ENCODE measurements at regions not wholly inside any gene's neighbourhood (a gene's known extent, or its start where the extent isn't known, plus 50 kb on each side); places are given as distances from the start of the nearest gene placed in this dataset.

DNA sequence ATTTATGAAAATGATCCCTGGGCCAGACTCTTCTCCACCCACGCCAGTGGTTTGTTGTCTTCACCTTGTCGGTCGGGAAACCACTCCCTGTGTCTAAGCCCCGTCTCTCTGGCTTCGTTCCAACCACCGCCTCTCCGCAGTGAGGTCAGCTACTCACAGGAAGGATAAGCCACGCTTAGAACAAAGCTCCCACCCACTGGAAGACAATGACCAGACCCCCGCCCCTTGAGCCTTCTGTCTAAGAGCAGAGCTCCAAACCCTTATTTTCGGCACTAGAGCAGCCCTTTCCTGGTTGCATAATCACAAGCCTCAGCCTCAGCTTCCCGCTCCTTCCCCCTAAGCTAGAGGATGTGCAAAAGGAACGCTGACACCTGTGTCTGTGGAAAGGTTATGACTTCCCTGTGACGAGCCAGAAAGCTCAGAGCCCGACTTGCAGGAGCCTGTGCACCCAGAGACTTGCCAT is 114.9 kb upstream of the MEF2A start:
- intact Hi-C loops (cut with micrococcal nuclease): loop anchor here (5.0 kb wide), 2 partner anchors 61 to 116 kb away; partner anchors contain the start of gene MEF2A
- no peak for ATAC-seq (ENCODE audit: low read depth)
- H3K4me1 Mint-ChIP-seq: peaks cover 48% of the 10 kb centered on the region

DNA sequence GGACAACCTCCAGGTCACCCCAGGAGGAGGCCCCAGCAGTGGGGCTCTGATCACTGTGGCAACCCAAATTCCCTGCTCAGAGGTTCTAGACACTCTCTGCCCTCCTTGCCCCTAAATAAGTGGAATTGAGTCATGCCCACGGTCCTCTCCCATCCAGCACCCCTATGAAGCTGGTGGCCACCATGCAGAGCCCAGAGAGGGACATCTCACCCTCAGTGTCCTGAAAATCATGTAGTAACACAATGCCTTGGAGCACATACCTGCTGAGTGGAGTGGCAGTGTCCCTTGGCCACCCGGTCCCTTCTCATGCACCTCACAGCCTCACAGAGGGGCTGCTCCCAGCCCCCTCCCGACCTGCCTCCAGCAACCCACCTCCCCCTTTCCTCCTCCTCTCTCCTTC is 114.3 kb upstream of the MEF2A start:
- no peak for TF ChIP-seq EZH2 (IDR thresholded peaks at IDR 0.05; ENCODE audit: borderline replicate concordance, insufficient read depth, low read depth, low read length, poor library complexity, severe bottlenecking)
- TF ChIP-seq, protein P1, sequence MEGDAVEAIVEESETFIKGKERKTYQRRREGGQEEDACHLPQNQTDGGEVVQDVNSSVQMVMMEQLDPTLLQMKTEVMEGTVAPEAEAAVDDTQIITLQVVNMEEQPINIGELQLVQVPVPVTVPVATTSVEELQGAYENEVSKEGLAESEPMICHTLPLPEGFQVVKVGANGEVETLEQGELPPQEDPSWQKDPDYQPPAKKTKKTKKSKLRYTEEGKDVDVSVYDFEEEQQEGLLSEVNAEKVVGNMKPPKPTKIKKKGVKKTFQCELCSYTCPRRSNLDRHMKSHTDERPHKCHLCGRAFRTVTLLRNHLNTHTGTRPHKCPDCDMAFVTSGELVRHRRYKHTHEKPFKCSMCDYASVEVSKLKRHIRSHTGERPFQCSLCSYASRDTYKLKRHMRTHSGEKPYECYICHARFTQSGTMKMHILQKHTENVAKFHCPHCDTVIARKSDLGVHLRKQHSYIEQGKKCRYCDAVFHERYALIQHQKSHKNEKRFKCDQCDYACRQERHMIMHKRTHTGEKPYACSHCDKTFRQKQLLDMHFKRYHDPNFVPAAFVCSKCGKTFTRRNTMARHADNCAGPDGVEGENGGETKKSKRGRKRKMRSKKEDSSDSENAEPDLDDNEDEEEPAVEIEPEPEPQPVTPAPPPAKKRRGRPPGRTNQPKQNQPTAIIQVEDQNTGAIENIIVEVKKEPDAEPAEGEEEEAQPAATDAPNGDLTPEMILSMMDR (IDR thresholded peaks at IDR 0.05): no peak
- H3K9me3 Mint-ChIP-seq (ENCODE audit: insufficient read depth): no peaks in the 10 kb centered on the region
- Histone ChIP-seq H3K4me1 (ENCODE audit: control insufficient read depth in 2 of 2, insufficient read depth in 2 of 2, low read length in 2 of 2) (peaks cover 35 to 56% of the 10 kb centered on the region in 2 donors), H3K27ac (ENCODE audit: low read length in 2 of 2) (no peak overlapping the region), H2AFZ (ENCODE audit: insufficient read depth, low read depth, low read length, poor library complexity, severe bottlenecking) (no peak overlapping the region), H3K36me3 (replicated peaks in 1 of 2; ENCODE audit: control extremely low read depth in 1 of 2, control insufficient read depth in 1 of 2, extremely low read depth in 1 of 2, insufficient read depth in 2 of 2, low read length in 1 of 2) (no peaks in the 10 kb centered on the region), H3K9me3 (ENCODE audit: control extremely low read depth in 1 of 3, control insufficient read depth in 2 of 3, insufficient read depth in 1 of 3, low read length in 2 of 3) (peaks cover 0 to 7% (median 0%) of the 10 kb centered on the region in 3 donors), H3K79me2 (ENCODE audit: control insufficient read depth, insufficient read depth, low read length) (no peaks in the 10 kb centered on the region), H3K4me2 (replicated peaks; ENCODE audit: low read depth, low read length, poor library complexity, severe bottlenecking) (peak overlapping the region; percentile 28), H3K27me3 (replicated peaks in 1 of 4; ENCODE audit: control extremely low read depth in 1 of 4, control insufficient read depth in 3 of 4, insufficient read depth in 4 of 4, low read length in 3 of 4) (no peaks in the 10 kb centered on the region), H3K9ac (ENCODE audit: low read length) (no peak overlapping the region), H3K4me3 (ENCODE audit: control extremely low read depth in 1 of 5, extremely low read depth in 1 of 5, insufficient read depth in 1 of 5, low read depth in 2 of 5, low read length in 4 of 5) (no peak overlapping the region), H4K20me1 (ENCODE audit: control insufficient read depth, insufficient read depth, low read length, poor library complexity, severe bottlenecking) (no peaks in the 10 kb centered on the region)
- WGBS (ENCODE audit: insufficient coverage): 84% methylated on average over 3 of the region's 3 CpGs
- H3K4me3 Mint-ChIP-seq: peak overlapping the region; percentile 59
- ATAC-seq (ENCODE audit: low read depth) (no peak), DNase-seq (no peak)
- no peaks in the 10 kb centered on the region for H3K27me3 Mint-ChIP-seq
- intact Hi-C loops (cut with micrococcal nuclease): loop anchor here (5.0 kb wide), 2 partner anchors 61 to 116 kb away; partner anchors contain the start of gene MEF2A
- POLR2A ChIA-PET: no interaction called here
- peak overlapping the region; percentile 63 for H3K27ac Mint-ChIP-seq
- peaks cover 48% of the 10 kb centered on the region for H3K4me1 Mint-ChIP-seq
- CTCF ChIA-PET: no interaction called here

More for the DNA sequence above, 114.9 kb upstream of the MEF2A start:
- H3K9ac ChIP-seq (ENCODE audit: low read length): no peak overlapping the region
- H3K27me3 Mint-ChIP-seq: no peaks in the 10 kb centered on the region
- H3K27me3 ChIP-seq (replicated peaks in 1 of 4; ENCODE audit: control extremely low read depth in 1 of 4, control insufficient read depth in 3 of 4, insufficient read depth in 4 of 4, low read length in 3 of 4): no peaks in the 10 kb centered on the region
- H3K4me3 Mint-ChIP-seq: peak overlapping the region; percentile 59
- peak overlapping the region; percentile 28 for H3K4me2 ChIP-seq (replicated peaks; ENCODE audit: low read depth, low read length, poor library complexity, severe bottlenecking)
- no peaks in the 10 kb centered on the region for H4K20me1 ChIP-seq (ENCODE audit: control insufficient read depth, insufficient read depth, low read length, poor library complexity, severe bottlenecking)
- H3K9me3 ChIP-seq (ENCODE audit: control extremely low read depth in 1 of 3, control insufficient read depth in 2 of 3, insufficient read depth in 1 of 3, low read length in 2 of 3): peaks cover 0 to 7% (median 0%) of the 10 kb centered on the region in 3 donors
- H3K4me1 ChIP-seq (ENCODE audit: control insufficient read depth in 2 of 2, insufficient read depth in 2 of 2, low read length in 2 of 2): peaks cover 35 to 56% of the 10 kb centered on the region in 2 donors
- CTCF ChIA-PET: no interaction called here
- POLR2A ChIA-PET: no interaction called here
- no peaks in the 10 kb centered on the region for H3K79me2 ChIP-seq (ENCODE audit: control insufficient read depth, insufficient read depth, low read length)
- H3K9me3 Mint-ChIP-seq (ENCODE audit: insufficient read depth): no peaks in the 10 kb centered on the region
- no peak overlapping the region for H2AFZ ChIP-seq (ENCODE audit: insufficient read depth, low read depth, low read length, poor library complexity, severe bottlenecking)
- no peaks in the 10 kb centered on the region for H3K36me3 ChIP-seq (replicated peaks in 1 of 2; ENCODE audit: control extremely low read depth in 1 of 2, control insufficient read depth in 1 of 2, extremely low read depth in 1 of 2, insufficient read depth in 2 of 2, low read length in 1 of 2)
- no peak for DNase-seq
- 38% methylated on average over 12 of the region's 14 CpGs for WGBS (ENCODE audit: insufficient coverage)
- no peak overlapping the region for H3K27ac ChIP-seq (ENCODE audit: low read length in 2 of 2)
- peak overlapping the region; percentile 63 for H3K27ac Mint-ChIP-seq
- H3K4me3 ChIP-seq (ENCODE audit: control extremely low read depth in 1 of 5, extremely low read depth in 1 of 5, insufficient read depth in 1 of 5, low read depth in 2 of 5, low read length in 4 of 5): no peak overlapping the region
- TF ChIP-seq, protein P1 (IDR thresholded peaks at IDR 0.05): no peak
- no peak for TF ChIP-seq EZH2 (IDR thresholded peaks at IDR 0.05; ENCODE audit: borderline replicate concordance, insufficient read depth, low read depth, low read length, poor library complexity, severe bottlenecking)
